ENCODE measurements at regions not wholly inside any gene's neighbourhood (a gene's known extent, or its start where the extent isn't known, plus 50 kb on each side); places are given as distances from the start of the nearest gene placed in this dataset.
A peak's percentile ranks its signal among the peaks of the same experiment; 100 is the strongest.

DNA sequence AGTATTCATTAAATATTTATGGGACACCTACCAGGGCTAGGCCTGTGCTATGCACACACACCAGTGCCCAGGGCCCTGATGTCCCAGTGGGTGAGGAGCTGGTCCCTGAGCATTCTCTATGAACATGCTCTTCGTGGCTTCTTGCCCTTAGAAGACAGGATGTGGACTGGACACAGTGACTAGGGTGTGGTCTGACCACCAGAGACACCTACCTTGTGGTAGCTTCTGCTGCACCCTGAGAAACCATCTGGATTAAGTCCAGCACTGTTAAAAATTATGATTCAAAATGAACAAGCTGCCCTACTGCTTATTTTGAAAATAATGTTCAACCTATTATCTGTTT is 112.9 kb upstream of the RPS6KA2 start:
- Histone ChIP-seq H3K27me3 (ENCODE audit: control insufficient read depth, extremely low read depth, insufficient read depth, low read length) (no peaks in the 10 kb centered on the region), H3K4me1 (ENCODE audit: control insufficient read depth, extremely low read depth, insufficient read depth, low read length) (peaks cover 34% of the 10 kb centered on the region), H3K36me3 (ENCODE audit: control insufficient read depth in 2 of 2, extremely low read depth in 1 of 2, insufficient read depth in 2 of 2, low read length in 2 of 2) (no peaks in the 10 kb centered on the region), H3K79me2 (ENCODE audit: control insufficient read depth, insufficient read depth, low read length) (no peaks in the 10 kb centered on the region), H3K9me1 (ENCODE audit: control insufficient read depth, extremely low read depth, insufficient read depth, low read length) (no peaks in the 10 kb centered on the region), H4K20me1 (ENCODE audit: control insufficient read depth, extremely low read depth, insufficient read depth, low read length) (no peaks in the 10 kb centered on the region), H3K27ac (ENCODE audit: control insufficient read depth, insufficient read depth, low read length) (no peak overlapping the region), H3K4me2 (ENCODE audit: control insufficient read depth, extremely low read depth, insufficient read depth, low read depth, low read length) (no peak overlapping the region), H3K9ac (ENCODE audit: control insufficient read depth, extremely low read depth, insufficient read depth, low read length) (no peak overlapping the region), H2AFZ (ENCODE audit: control insufficient read depth, low read length) (no peak overlapping the region), H3K9me3 (ENCODE audit: control insufficient read depth, low read depth, low read length) (peaks cover 3% of the 10 kb centered on the region), H3K4me3 (ENCODE audit: control insufficient read depth in 2 of 3, extremely low read depth in 1 of 3, insufficient read depth in 2 of 3, low read depth in 1 of 3, low read length in 3 of 3) (no peak overlapping the region)
- dilution Hi-C loops (cut with MboI; ENCODE audit: extremely low pct_ligation_motif_present, low sequenced_read_pairs): no loop called here
- TF ChIP-seq, protein P1, sequence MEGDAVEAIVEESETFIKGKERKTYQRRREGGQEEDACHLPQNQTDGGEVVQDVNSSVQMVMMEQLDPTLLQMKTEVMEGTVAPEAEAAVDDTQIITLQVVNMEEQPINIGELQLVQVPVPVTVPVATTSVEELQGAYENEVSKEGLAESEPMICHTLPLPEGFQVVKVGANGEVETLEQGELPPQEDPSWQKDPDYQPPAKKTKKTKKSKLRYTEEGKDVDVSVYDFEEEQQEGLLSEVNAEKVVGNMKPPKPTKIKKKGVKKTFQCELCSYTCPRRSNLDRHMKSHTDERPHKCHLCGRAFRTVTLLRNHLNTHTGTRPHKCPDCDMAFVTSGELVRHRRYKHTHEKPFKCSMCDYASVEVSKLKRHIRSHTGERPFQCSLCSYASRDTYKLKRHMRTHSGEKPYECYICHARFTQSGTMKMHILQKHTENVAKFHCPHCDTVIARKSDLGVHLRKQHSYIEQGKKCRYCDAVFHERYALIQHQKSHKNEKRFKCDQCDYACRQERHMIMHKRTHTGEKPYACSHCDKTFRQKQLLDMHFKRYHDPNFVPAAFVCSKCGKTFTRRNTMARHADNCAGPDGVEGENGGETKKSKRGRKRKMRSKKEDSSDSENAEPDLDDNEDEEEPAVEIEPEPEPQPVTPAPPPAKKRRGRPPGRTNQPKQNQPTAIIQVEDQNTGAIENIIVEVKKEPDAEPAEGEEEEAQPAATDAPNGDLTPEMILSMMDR (optimal IDR thresholded peaks at IDR 0.05 in 1 of 3, IDR thresholded peaks at IDR 0.05 in 1 of 3, conservative IDR thresholded peaks at IDR 0.05 in 1 of 3; ENCODE audit: extremely low read depth in 1 of 3, insufficient read depth in 2 of 3, low read length in 3 of 3): no peak
- no peak for TF ChIP-seq EZH2 (IDR thresholded peaks at IDR 0.05; ENCODE audit: low read length)
- no peak for DNase-seq (ENCODE audit: low read depth, low spot score)
- peak; percentile 26 for FAIRE-seq

DNA sequence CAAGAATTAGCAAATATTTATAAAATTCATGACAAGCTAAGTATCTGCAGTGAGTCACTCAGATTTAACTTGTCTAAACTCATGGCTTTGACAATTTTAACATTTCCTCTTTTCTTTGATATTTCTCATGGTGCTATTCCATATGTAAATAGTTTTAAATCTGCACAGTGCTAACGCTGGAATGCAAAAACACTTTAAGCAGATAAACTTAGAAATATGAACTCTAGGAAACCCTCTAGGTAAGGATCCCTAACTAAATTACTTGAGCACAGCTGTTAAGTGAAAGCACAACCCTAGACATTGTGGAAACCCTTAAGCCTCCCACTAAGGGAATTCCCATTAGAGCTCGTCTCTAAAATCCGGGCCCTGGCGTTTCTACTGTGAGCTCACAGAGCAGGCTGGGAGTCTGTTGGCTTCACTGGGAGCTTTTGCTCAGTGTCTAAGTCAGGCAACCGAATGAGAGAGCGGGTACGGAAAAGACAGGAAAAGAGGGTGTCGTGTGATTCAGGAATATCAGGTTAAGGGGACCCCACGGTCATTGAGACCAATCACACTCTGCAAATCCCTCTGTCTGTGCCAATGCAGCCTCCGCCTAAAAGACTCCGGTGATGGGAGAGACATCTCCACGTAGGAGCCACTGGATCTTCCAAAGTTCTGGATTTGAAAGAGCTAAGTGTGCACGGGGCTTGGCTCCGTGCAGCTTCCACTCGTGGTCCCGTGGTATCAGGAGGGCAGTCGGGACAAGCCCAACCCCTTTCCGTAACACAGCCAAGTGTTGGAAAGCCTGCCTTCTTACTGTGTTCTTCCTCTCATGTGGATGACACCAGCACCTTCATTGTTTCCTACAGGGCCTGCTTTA is 112.3 kb upstream of the RPS6KA2 start:
- Histone ChIP-seq H3K36me3 (ENCODE audit: control insufficient read depth in 2 of 2, extremely low read depth in 1 of 2, insufficient read depth in 2 of 2, low read length in 2 of 2) (no peaks in the 10 kb centered on the region), H3K9me1 (ENCODE audit: control insufficient read depth, extremely low read depth, insufficient read depth, low read length) (no peaks in the 10 kb centered on the region), H3K9ac (ENCODE audit: control insufficient read depth, extremely low read depth, insufficient read depth, low read length) (no peak overlapping the region), H3K79me2 (ENCODE audit: control insufficient read depth, insufficient read depth, low read length) (no peaks in the 10 kb centered on the region), H3K27me3 (ENCODE audit: control insufficient read depth, extremely low read depth, insufficient read depth, low read length) (no peaks in the 10 kb centered on the region), H3K4me1 (ENCODE audit: control insufficient read depth, extremely low read depth, insufficient read depth, low read length) (peaks cover 34% of the 10 kb centered on the region), H2AFZ (ENCODE audit: control insufficient read depth, low read length) (no peak overlapping the region), H3K4me3 (ENCODE audit: control insufficient read depth in 2 of 3, extremely low read depth in 1 of 3, insufficient read depth in 2 of 3, low read depth in 1 of 3, low read length in 3 of 3) (no peak overlapping the region), H3K27ac (ENCODE audit: control insufficient read depth, insufficient read depth, low read length) (peak overlapping the region; percentile 19), H3K9me3 (ENCODE audit: control insufficient read depth, low read depth, low read length) (no peaks in the 10 kb centered on the region), H4K20me1 (ENCODE audit: control insufficient read depth, extremely low read depth, insufficient read depth, low read length) (no peaks in the 10 kb centered on the region), H3K4me2 (ENCODE audit: control insufficient read depth, extremely low read depth, insufficient read depth, low read depth, low read length) (no peak overlapping the region)
- FAIRE-seq (no peak), DNase-seq (ENCODE audit: low read depth, low spot score) (no peak)
- dilution Hi-C loops (cut with MboI; ENCODE audit: extremely low pct_ligation_motif_present, low sequenced_read_pairs): no loop called here
- TF ChIP-seq, protein P1 (optimal IDR thresholded peaks at IDR 0.05 in 1 of 3, IDR thresholded peaks at IDR 0.05 in 1 of 3, conservative IDR thresholded peaks at IDR 0.05 in 1 of 3; ENCODE audit: extremely low read depth in 1 of 3, insufficient read depth in 2 of 3, low read length in 3 of 3): no peak
- TF ChIP-seq EZH2 (IDR thresholded peaks at IDR 0.05; ENCODE audit: low read length): no peak

Measured in keratinocyte (primary cell).